Stimulated activated CD8-positive, alpha-beta memory T cell treated with anti-CD3 and anti-CD28 coated beads, Interleukin-12 subunit alpha, Interleukin-12 subunit beta, amount 100 ng/mL, for 24 hours (primary cell): ENCODE measurements at regions not wholly inside any gene's neighbourhood (a gene's known extent, or its start where the extent isn't known, plus 50 kb on each side); places are given as distances from the start of the nearest gene placed in this dataset.

Source experiments
- DNase-seq: peaks from one replicate; pipeline ENCODE4 v3.0.0-alpha.2; 2020; ENCODE audit errors: extremely low read depth

DNA sequence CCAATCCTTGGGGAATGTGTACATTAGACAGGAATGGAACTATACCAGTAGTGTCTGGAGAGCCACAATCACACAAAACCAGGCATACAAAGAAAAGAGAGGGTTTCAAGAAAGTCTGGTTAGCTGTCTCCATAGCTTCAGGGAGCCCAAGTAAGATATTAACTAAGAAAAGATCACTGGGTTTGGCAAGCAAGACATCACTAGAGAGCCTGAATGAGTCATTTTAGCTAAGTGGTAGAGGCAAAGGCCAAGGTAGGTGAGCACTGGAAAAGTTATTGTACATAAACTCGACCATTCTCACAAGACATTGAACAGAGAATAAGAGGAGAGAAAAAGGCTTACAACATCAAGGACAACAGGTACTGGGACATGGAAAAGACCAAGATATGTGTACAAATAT lies 143.8 kb upstream of the ARL4C start:
- no peak for DNase-seq

GRCh38 chr2:234638966-234639365 lies 142.1 kb upstream of the ARL4C start:
- DNase-seq: no peak

GRCh38 chr2:234635284-234635683 lies 138.4 kb upstream of the ARL4C start:
- DNase-seq: no peak

GRCh38 chr2:234633581-234634230 lies 136.8 kb upstream of the ARL4C start:
- DNase-seq: no peak

DNA sequence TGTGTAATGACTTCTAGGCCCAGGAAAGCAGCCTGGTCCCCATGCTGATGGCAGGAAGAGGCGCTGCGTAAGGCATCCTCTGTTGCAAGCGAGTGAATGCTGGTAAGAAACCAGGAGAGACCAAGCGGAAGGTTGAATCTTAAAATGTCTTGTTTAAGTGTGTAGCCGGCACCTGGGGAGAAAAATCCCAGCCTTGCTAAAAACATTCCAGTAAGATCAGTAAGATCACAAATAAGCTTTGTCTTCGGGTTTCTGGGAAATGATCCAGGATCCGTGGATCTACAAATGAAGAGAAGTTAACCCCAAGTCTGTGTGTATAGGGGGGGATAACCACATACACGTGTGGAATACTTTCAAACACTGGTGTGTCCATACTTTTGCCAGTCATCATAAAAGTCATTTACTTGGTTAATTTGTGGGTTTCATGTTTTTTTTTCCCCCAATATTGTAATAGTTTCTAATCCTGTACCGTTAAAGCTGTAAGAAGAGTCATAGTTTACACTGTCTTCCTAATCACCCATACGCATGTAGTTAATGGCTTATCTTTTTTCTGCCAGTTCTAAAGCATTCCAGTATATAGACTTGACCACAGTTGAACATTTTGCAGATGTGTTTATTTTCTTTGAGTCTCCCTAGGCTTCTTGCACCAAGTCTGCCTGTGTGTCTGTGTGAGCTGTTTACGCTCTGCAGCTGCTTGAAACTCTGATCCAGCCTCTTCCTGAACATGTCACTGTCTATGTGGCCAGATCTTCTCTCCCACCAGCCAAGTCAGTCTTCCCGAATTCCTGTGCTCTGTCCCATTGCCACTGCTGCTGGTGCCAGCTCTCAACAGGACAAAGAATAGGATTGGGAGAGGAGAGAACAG lies 135.9 kb upstream of the ARL4C start:
- no peak for DNase-seq

DNA sequence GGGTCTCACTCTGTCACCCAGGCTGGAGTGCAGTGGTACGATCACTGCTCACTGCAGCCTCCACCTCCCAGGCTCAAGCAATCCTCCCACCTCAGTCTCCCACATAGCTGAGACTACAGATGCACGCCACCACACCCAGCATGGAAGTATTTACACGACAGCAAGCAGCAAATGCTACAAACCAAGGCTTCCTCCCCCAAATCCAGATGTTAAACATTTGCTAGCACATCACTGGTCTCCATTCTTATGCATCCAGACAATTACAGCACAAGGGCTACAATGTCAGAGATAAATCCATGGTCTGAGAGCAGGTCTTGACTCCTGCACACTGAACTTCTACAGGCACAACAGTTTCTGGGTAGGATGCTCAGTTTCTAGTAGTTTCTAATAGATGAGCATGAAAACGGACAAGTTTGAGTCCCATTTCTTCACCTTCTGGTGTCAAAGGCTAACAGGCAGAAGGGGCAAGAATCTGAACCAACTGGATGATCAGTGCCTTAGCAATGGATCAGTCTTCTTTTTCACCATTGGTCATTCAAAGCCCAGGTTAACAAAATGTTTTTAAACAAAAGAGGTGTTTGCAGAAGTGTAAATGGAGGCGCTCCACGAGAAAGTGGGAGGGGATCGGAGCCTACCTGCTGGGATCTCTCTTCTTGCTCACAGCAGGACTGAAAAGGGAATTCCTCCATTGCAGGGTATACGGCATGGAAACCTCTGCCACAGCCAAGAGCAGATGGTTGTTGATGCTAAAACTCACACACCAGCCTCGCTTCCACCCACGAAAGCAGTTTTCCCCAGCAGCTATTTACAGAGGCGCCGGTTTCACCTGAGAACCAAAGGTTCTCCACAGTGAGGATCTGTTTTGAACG lies 135.0 kb upstream of the ARL4C start:
- no peak for DNase-seq

- DNase-seq: no peak
Measured at GRCh38 chr2:234630801-234631261, 133.9 kb upstream of the ARL4C start.

DNA sequence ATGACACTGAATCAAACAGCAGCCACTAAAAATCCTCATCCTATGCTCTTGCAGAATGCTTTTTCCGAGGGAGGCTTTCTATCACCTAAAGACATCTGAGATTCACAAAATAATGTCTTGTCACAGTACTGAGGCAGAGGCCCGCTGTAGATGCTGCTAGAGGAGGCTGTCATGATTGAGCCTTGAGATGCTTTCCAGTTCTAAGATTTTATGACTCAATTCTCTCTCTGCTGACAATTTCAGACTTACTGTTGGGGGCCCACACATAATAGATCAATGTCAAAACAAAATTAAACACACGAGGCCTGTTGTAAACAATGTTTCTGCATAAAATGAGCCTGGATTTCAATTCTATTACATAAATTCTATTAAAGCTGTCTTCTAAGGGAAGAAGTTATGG lies 132.7 kb upstream of the ARL4C start:
- DNase-seq: no peak

DNA sequence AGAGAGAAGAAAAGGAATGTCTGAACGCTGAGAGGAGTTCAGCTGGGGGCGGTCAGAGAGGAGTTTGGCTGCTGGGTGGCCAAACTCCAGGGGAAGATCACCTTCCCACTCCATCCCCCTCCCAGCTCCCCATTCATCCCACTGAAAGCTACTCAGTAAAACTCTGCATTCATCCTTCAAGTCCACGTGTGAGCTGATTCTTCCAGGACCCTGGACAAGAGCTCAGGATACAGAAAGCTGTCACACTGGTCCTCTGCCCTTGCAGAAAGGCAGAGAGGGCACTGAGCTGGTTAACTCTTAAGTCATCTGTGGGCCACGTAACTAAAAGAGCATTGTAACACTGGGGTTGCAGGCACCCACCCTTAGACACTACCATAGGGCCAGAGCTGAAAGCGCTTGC lies 132.1 kb upstream of the ARL4C start:
- DNase-seq: no peak

- no peak for DNase-seq
Measured at GRCh38 chr2:234627308-234627707, 130.4 kb upstream of the ARL4C start.

- no peak for DNase-seq
Measured at GRCh38 chr2:234626566-234627130, 129.8 kb upstream of the ARL4C start.

- no peak for DNase-seq
Measured at GRCh38 chr2:234625626-234626250, 128.9 kb upstream of the ARL4C start.

- no peak for DNase-seq
Measured at GRCh38 chr2:234623521-234623991, 126.7 kb upstream of the ARL4C start.

- DNase-seq: no peak
Measured at GRCh38 chr2:234621120-234621519, 124.2 kb upstream of the ARL4C start.

DNA sequence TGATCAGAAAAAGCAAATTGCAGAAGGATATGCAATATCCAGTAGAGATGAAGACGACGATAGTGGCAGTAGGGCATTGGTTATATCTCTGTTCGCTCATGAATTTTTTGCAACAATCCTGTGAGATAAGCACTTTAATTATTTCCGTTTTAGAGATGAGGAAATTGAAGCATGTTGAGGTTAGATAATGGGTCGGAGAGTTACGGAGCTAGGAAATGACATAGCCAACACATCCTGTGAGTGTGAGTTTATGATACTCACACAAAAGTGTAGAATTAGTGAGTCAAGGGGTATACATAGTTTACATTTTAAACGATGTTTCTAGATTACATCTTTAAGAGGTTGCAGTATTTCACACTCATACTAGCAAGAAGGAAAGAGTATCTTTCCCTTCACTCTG lies 123.1 kb upstream of the ARL4C start:
- no peak for DNase-seq

DNA sequence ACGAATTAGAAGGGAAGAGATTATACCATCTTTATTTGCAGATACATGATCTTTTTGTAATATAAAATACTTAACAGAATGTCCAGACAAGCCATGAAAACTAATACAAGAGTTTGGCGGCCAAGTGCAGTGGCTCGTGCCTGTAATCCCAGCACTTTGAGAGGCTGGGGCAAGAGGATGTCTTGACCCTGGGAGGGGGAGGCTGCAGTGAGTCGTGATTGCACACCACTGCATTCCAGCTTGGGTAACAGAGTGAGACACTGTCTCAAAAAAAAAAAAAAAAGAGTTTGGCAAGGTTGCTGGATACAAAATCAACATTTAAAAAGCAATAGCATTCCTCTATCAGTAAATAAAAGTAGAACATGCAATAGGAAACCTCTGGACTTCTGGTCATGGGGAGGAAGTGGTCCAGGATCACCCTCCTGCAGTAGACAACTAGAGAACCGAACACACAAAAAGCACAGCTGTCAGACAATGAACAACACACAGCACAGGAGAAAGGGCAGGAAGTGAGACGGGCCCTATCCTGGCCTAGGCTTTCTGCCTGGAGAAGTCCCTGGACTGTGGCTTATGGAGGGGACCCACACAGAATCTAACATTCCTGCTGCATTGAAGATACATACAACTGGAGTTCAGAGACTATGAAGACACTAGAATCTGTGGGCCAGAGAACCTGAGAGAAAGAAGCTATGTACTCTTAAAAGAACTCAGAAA lies 118.9 kb upstream of the ARL4C start:
- DNase-seq: no peak

- no peak for DNase-seq
Measured at GRCh38 chr2:234611209-234611608, 114.3 kb upstream of the ARL4C start.

- DNase-seq: no peak
Measured at GRCh38 chr2:234608946-234609345, 112.1 kb upstream of the ARL4C start.

DNA sequence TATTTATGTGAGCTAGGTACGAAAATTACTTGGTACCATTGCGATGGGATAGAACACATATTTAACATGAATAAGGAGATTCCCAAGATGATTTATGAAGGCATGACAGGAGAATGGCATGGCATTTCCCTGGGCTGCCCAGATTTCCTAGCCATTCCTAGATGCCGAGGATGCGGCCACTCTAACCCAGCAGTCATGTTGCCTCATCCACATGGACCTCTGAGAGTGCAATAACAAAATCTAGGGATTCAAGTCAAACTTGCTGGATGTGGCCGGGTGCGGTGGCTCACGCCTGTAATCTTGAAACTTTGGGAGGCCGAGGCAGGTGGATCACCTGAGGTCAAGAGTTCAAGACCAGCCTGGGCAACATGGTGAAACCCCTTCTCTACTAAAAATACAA lies 110.8 kb upstream of the ARL4C start:
- DNase-seq: no peak

DNA sequence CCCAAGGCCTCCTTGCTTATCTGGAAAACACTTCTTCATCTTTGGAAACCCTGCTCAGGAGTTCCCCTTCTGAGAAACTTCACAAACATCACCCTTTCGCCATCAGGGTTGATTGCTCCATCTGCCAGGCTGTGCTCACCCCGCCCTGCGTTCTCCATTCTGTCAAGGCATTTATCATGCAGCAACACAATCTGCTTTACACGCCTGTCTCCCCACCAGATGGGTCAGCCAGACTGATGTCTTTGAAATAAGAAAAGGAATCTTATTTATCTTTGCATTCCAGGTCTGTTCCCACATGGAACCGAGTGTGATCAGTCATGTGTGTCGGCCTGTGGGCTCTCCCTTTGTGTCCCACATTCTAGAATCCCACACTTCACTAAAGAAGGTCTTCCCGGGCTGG lies 110.0 kb upstream of the ARL4C start:
- DNase-seq: no peak

DNA sequence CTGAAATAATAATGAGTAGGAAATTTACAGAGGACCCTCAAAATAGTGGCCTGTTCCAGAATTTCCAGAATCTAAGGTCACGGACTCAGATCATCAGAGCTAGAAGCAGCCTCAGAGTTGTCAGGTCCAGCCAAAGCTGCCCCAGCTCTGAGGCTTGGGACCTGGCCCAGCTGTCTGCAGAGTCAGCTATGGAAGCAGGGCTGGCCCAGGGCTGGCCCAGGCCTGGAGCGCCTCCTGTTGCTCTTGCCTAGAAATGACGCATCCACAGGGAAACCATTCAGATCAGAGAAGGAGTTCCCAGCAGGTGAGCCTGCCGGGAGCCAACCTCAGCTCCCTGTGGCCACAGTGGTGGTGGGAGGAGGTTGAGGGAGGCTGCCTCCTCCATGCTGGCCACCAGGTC lies 106.7 kb upstream of the ARL4C start:
- DNase-seq: no peak
